Effector memory CD4-positive, alpha-beta T cell (primary cell): ENCODE measurements at regions not wholly inside any gene's neighbourhood (a gene's known extent, or its start where the extent isn't known, plus 50 kb on each side); places are given as distances from the start of the nearest gene placed in this dataset.

ENCODE experiments used
- DNase-seq, 3 donors: peaks; one replicate each; pipeline ENCODE4 v3.0.0-alpha.2; 2020
- H3K27ac ChIP-seq: 2 replicates; pipeline ENCODE4 v1.7.0; 2013; ENCODE audit warnings: mild to moderate bottlenecking, low read length, moderate library complexity; ENCODE audit not compliant: insufficient read depth, poor library complexity, severe bottlenecking
- H3K27me3 ChIP-seq: replicated peaks from 2 replicates; pipeline ENCODE4 v1.7.0; 2013; ENCODE audit warnings: mild to moderate bottlenecking, low read length; ENCODE audit not compliant: insufficient read depth, control insufficient read depth, poor library complexity, severe bottlenecking
- H3K36me3 ChIP-seq: 2 replicates; pipeline ENCODE4 v1.7.0; 2013; ENCODE audit warnings: mild to moderate bottlenecking, low read length, moderate library complexity; ENCODE audit not compliant: control insufficient read depth, insufficient read depth
- H3K4me1 ChIP-seq: 2 replicates; pipeline ENCODE4 v1.7.0; 2013; ENCODE audit warnings: low read length, mild to moderate bottlenecking; ENCODE audit not compliant: control insufficient read depth, insufficient read depth, poor library complexity, severe bottlenecking
- H3K4me3 ChIP-seq: 2 replicates; pipeline ENCODE4 v1.7.0; 2013; ENCODE audit warnings: low read length, low read depth, mild to moderate bottlenecking; ENCODE audit not compliant: insufficient read depth, poor library complexity, severe bottlenecking
- H3K9me3 ChIP-seq: 2 replicates; pipeline ENCODE4 v1.7.0; 2013; ENCODE audit warnings: mild to moderate bottlenecking, low read length, moderate library complexity; ENCODE audit not compliant: control insufficient read depth

DNA sequence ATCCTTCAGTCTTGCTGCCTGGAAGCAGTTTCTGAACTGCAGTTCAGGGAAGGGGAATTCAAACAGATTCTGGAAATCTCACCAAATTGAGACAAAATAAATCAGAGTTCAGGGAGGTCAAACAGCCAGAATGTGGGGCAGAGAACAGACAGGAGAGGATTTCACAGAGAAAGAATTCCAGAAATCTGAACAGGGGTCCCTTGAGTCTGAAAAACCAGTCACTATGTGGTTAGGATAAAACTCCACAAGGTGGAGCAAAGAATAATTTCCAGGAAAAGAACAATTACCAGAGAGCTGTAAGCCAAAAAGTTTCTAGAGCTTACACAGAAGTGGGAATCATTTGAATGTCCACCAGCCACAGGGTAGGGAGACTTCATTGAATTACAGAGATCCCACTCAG lies 84.7 kb downstream of the URB2 start:
- no peaks in the 10 kb centered on the region for H3K4me1 ChIP-seq
- no peak overlapping the region for H3K27ac ChIP-seq
- H3K9me3 ChIP-seq: no peaks in the 10 kb centered on the region
- no peaks in the 10 kb centered on the region for H3K36me3 ChIP-seq
- H3K27me3 ChIP-seq: no peaks in the 10 kb centered on the region
- no peak overlapping the region for H3K4me3 ChIP-seq
- no peak for DNase-seq

DNA sequence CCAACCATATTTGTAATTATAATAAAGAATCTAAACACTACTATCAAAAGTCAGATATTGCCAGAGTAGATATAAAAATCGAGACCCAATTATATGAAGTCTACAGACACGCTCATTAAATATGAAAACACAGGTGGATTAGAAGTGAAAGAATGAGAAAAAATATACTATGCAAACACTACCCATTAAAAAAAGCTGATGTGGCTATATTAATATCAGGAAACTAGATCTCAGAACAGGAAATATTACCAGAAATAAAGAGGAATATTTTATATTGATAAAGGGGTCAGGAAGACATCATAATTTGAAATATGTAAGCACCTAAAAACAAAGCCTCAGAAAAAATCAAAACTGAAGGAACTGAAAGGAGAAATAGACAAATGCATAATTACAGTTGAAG lies 88.3 kb downstream of the URB2 start:
- H3K4me3 ChIP-seq: no peak overlapping the region

DNA sequence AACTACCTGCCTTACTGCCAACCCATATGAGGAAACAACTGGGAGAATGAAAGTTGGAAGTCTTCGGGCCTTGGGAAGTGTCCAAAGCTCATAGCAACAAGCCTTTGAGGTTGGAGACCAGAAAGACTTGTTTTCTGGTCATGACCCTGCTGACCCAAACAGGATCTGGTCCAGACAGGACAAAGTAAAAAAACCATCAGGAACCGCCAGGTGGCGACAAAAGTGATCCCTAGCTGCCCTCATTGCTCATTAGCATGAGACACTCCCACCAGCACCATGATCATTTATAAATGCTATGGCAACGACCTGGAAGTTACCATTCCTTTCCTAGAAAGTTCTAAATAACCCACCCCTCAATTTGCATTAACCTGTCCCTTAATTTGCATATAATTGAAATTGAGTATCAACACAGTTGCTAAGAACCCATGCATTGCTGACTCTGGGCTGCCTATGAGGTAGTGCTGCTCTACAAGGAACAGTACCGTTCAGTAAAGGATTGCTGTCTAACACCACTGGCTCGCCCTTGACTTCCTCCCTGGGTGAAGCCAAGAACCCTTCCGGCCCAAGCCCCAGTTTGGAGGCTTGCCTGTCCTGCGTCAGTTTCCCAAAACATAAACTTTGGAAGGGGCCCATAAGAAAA lies 89.0 kb downstream of the URB2 start:
- no peaks in the 10 kb centered on the region for H3K27me3 ChIP-seq
- H3K9me3 ChIP-seq: no peaks in the 10 kb centered on the region
- peak; percentile 6 to 21 (median 9) for DNase-seq
- no peaks in the 10 kb centered on the region for H3K36me3 ChIP-seq
- H3K27ac ChIP-seq: no peak overlapping the region
- no peaks in the 10 kb centered on the region for H3K4me1 ChIP-seq
- no peak overlapping the region for H3K4me3 ChIP-seq

More for the DNA sequence above, 88.3 kb downstream of the URB2 start:
- Histone ChIP-seq H3K27me3 (no peaks in the 10 kb centered on the region), H3K36me3 (no peaks in the 10 kb centered on the region), H3K9me3 (no peaks in the 10 kb centered on the region), H3K4me1 (no peaks in the 10 kb centered on the region), H3K27ac (no peak overlapping the region)
- no peak for DNase-seq

DNA sequence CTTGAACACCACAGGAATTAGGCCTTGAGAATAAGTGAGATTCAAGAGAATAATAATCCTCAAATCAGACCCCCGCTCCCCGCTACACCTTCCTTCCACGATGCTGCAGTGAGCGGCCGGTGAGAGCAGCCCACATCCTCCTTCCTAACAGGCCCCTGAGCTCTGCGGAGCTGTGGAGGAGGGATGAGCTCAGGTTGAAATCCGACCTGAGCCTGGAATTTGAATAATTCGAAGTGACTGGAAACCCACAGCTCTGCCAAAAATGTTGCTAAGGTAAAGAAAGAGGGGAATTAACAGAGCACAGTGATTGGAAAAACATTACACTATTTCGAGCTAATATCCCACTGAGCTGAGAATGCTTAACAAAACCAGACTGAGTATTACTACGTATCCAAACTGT lies 90.0 kb downstream of the URB2 start:
- H3K9me3 ChIP-seq: no peaks in the 10 kb centered on the region
- no peak overlapping the region for H3K4me3 ChIP-seq
- H3K27ac ChIP-seq: no peak overlapping the region
- DNase-seq: no peak
- H3K36me3 ChIP-seq: no peaks in the 10 kb centered on the region
- H3K4me1 ChIP-seq: no peaks in the 10 kb centered on the region
- H3K27me3 ChIP-seq: no peaks in the 10 kb centered on the region

DNA sequence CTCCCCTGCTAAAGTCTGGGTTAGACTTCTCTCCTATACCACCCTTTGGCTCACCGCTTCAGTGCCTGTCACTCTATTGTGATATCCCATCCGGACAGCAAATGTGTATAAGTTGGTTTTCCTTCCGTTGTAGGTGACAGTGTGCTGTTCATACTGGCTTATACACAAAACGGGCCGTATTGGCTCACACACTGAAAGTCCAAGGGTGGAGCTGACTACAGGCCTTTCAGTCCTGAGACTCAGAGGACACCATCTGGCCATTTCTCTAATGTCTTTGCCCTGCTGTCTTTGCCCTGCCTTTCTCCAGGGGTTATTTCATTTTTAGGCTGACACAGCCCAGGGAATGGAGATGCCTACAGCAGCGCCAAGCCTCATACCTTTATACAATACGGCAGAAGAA lies 90.7 kb downstream of the URB2 start:
- Histone ChIP-seq H3K4me1 (no peaks in the 10 kb centered on the region), H3K27ac (no peak overlapping the region), H3K27me3 (no peaks in the 10 kb centered on the region), H3K36me3 (no peaks in the 10 kb centered on the region), H3K4me3 (no peak overlapping the region), H3K9me3 (no peaks in the 10 kb centered on the region)
- DNase-seq: no peak

DNA sequence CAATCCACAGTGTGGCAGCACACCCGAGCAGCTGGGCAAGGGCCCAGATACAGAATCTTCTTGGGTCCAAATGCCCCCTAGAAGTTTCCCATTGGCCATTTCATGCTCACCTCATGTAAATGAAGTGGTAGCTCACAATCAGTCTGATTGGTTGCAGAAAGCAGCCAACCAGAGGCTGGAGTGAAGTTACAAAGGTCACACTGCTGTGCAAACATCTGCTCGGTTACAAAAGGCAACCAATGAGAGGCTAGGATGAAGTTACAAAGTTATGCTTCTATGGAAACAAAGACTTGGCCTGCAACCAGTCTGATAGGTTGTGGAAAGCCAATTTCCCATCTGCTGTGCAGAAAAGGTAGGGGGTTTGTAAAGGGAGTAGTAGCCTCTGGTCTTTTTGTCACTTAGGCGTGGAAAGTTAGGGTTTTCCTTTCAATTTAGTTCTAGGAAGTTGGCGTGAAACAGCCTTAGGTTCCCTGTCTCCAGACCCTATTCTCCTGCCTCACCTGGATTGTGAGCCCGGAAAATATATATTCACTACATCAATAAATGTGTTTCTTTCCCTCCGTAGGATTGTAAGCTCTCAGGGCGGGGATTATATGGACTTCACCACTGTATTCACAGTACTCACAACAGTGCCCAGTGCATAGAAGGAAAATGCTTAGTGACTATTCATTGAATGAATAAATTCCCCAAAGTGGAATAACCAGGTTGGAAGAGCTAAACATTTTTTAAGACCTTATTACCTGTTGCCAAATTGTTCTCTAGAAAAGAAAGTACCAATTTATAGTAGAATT lies 91.9 kb downstream of the URB2 start:
- Histone ChIP-seq H3K27ac (no peak overlapping the region), H3K4me1 (no peaks in the 10 kb centered on the region), H3K4me3 (no peak overlapping the region), H3K27me3 (no peaks in the 10 kb centered on the region), H3K36me3 (no peaks in the 10 kb centered on the region), H3K9me3 (no peaks in the 10 kb centered on the region)
- DNase-seq: no peak

DNA sequence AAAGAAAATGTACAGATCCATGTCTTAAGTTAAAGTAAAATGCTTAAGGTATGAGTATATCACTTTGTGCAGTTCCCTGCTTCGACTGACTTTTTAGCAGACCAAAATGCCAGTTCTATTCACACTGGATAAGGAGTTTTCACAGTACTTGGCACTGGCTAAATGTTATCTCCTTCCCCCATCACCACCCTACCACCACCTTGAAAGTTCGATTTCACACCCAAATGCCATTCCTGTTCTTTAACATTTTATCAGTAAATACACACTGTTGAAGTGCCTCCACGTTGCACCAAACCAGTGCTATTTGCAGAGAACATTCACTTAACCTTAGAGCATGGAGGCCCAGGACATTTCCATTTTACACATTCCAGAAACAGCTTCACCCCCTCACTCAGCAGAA lies 100.0 kb downstream of the URB2 start:
- H3K36me3 ChIP-seq: no peaks in the 10 kb centered on the region
- DNase-seq: no peak
- no peak overlapping the region for H3K4me3 ChIP-seq
- H3K27ac ChIP-seq: no peak overlapping the region
- H3K4me1 ChIP-seq: no peaks in the 10 kb centered on the region
- H3K9me3 ChIP-seq: no peaks in the 10 kb centered on the region
- no peaks in the 10 kb centered on the region for H3K27me3 ChIP-seq

DNA sequence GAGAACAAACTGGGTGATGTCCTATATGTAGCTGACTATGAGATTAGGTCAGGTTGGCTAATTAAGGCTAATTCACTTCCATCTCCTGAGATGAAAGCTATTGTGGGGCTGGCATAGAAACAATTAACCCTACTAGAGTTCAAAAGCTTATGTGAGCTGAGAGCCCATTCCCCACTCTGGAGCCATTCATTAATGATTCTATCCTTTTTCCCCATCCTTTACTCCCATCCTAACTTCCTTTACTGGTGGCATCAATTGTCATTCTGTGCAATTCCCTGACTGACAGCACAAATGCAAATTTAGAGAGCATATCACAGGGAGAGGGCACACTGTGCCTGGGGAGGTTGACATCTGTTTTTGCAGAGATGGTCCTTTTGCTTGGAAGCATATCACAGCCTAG lies 103.9 kb downstream of the URB2 start:
- Histone ChIP-seq H3K9me3 (no peaks in the 10 kb centered on the region), H3K4me1 (no peaks in the 10 kb centered on the region), H3K27me3 (no peaks in the 10 kb centered on the region), H3K4me3 (no peak overlapping the region), H3K36me3 (no peaks in the 10 kb centered on the region), H3K27ac (no peak overlapping the region)
- DNase-seq: no peak

DNA sequence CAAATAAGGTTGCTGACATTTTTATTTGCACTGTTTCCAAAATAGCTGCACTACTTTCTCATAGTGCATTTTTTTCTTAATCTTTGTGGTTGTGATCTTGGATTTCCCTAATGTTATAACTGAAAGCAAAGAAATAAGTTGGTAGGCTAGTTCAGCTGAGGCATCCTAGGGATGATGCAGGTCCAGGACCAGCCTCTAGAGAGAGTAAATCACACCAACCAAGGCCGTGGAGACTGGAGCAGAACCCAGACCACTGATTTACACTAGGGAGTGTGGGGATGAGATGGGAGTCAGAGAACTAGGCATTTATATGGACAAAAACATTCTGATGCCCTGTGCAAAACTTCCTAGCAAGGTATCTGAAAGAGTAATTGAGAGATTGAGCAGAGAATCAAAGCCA lies 104.5 kb downstream of the URB2 start:
- Histone ChIP-seq H3K36me3 (no peaks in the 10 kb centered on the region), H3K4me3 (no peak overlapping the region), H3K27me3 (no peaks in the 10 kb centered on the region), H3K9me3 (no peaks in the 10 kb centered on the region), H3K4me1 (no peaks in the 10 kb centered on the region), H3K27ac (no peak overlapping the region)
- no peak for DNase-seq

DNA sequence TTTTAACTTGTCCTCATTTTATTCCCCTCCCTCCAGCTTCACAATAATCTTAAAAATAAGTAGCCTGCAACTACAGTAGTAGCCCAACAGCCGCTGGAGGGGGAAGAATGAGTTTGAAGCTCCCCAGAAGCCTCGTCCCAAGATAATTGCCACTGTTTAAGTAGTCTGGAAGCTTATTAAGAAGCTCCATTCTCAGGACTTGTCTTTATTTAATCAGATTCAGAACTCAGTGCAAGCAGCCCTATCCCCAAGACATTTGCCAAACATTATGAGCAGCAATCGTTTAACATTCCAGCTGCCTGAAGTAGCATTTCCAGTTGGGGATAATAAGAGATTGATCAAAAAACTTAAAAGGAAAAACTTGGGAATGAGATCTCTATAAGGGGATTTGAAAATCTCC lies 106.0 kb downstream of the URB2 start:
- Histone ChIP-seq H3K36me3 (no peaks in the 10 kb centered on the region), H3K4me3 (no peak overlapping the region), H3K4me1 (no peaks in the 10 kb centered on the region), H3K27me3 (no peaks in the 10 kb centered on the region), H3K27ac (no peak overlapping the region), H3K9me3 (peaks cover 8% of the 10 kb centered on the region)
- no peak for DNase-seq
